GM18519 (cell line): ENCODE measurements at regions not wholly inside any gene's neighbourhood (a gene's known extent, or its start where the extent isn't known, plus 50 kb on each side); places are given as distances from the start of the nearest gene placed in this dataset.

Source experiments
- ATAC-seq: cut with Tn5 transposase; IDR thresholded peaks from one replicate; pipeline ENCODE4 v1.9.1; 2021; ENCODE audit warnings: mild to moderate bottlenecking, moderate library complexity; ENCODE audit not compliant: unreplicated experiment, low FRiP score

GRCh38 chr18:40642692-40643229 is 1312.3 kb upstream of the PIK3C3 start:
- no peak for ATAC-seq

- ATAC-seq = no peak
Observed at GRCh38 chr18:40631319-40631718, 1323.7 kb upstream of the PIK3C3 start.

- ATAC-seq = no peak
Observed at GRCh38 chr18:40630496-40630895, 1324.5 kb upstream of the PIK3C3 start.

GRCh38 chr18:40624959-40625358 is 1330.1 kb upstream of the PIK3C3 start:
- no peak for ATAC-seq

- no peak for ATAC-seq
Observed at GRCh38 chr18:40613721-40614120, 1341.3 kb upstream of the PIK3C3 start.

GRCh38 chr18:40612356-40612755 is 1342.7 kb upstream of the PIK3C3 start:
- ATAC-seq = no peak

GRCh38 chr18:40608226-40608625 is 1346.8 kb upstream of the PIK3C3 start:
- no peak for ATAC-seq

- ATAC-seq = no peak
Observed at GRCh38 chr18:40607542-40608148, 1347.4 kb upstream of the PIK3C3 start.

GRCh38 chr18:40606996-40607395 is 1348.0 kb upstream of the PIK3C3 start:
- no peak for ATAC-seq

- no peak for ATAC-seq
Observed at GRCh38 chr18:40583671-40584070, 1371.4 kb upstream of the PIK3C3 start.

- ATAC-seq = no peak
Observed at GRCh38 chr18:40582105-40582504, 1372.9 kb upstream of the PIK3C3 start.

GRCh38 chr18:40577981-40578365 is 1377.1 kb upstream of the PIK3C3 start:
- no peak for ATAC-seq

GRCh38 chr18:40577239-40577980 is 1377.6 kb upstream of the PIK3C3 start:
- ATAC-seq = no peak

- no peak for ATAC-seq
Observed at GRCh38 chr18:40576507-40577115, 1378.4 kb upstream of the PIK3C3 start.

GRCh38 chr18:40570615-40571014 is 1384.4 kb upstream of the PIK3C3 start:
- ATAC-seq = no peak

- ATAC-seq = no peak
Observed at GRCh38 chr18:40569605-40570004, 1385.4 kb upstream of the PIK3C3 start.

GRCh38 chr18:40566510-40566844 is 1388.6 kb upstream of the PIK3C3 start:
- ATAC-seq = no peak

GRCh38 chr18:40565805-40566509 is 1389.1 kb upstream of the PIK3C3 start:
- ATAC-seq = no peak

GRCh38 chr18:40559556-40559955 is 1395.5 kb upstream of the PIK3C3 start:
- ATAC-seq = no peak

GRCh38 chr18:40558706-40559392 is 1396.2 kb upstream of the PIK3C3 start:
- no peak for ATAC-seq

- ATAC-seq = no peak
Observed at GRCh38 chr18:40555914-40556313, 1399.1 kb upstream of the PIK3C3 start.
